Prostate gland (tissue), 2 donors: ENCODE measurements at regions not wholly inside any gene's neighbourhood (a gene's known extent, or its start where the extent isn't known, plus 50 kb on each side); places are given as distances from the start of the nearest gene placed in this dataset.

Experiments
- DNase-seq: peaks from one replicate; pipeline ENCODE4 v3.0.0-alpha.2; 2019; ENCODE audit warnings: low spot score
- H3K27ac ChIP-seq, 2 donors: fragments of 200-600 bp; sonication (generic); 2 replicates each; pipeline ENCODE4 v1.5.1; 2017 to 2019
- H3K27me3 ChIP-seq: fragments of 200-600 bp; sonication (generic); replicated peaks from 2 replicates; pipeline ENCODE4 v1.5.1; 2019; ENCODE audit not compliant: insufficient read depth
- H3K36me3 ChIP-seq, 2 donors: fragments of 200-600 bp; sonication (generic); 1 replicate in 1 of 2; 2 replicates in 1 of 2; pipeline versions ENCODE4 v1.5.1 to v1.8.1; 2017 to 2019
- H3K4me1 ChIP-seq: fragments of 200-600 bp; sonication (generic); replicated peaks from 2 replicates; pipeline ENCODE4 v1.5.1; 2019
- H3K4me3 ChIP-seq, 2 donors: fragments of 200-600 bp; sonication (generic); 2 replicates each; pipeline ENCODE4 v1.5.1; 2017 to 2019
- H3K9me3 ChIP-seq: fragments of 200-600 bp; sonication (generic); 2 replicates; pipeline ENCODE4 v1.5.1; 2017
- CTCF ChIP-seq, 4 experiments: fragments of 200-600 bp in 2 of 4; fragments of 450-650 bp in 2 of 4; sonication (generic) in 2 of 4; IDR thresholded peaks; 1 replicate in 3 of 4; 2 replicates in 1 of 4; pipeline ENCODE4 v1.5.1; 2016 to 2019; ENCODE audit warnings: antibody characterized with exemption in 4 of 4, mild to moderate bottlenecking in 2 of 4, moderate library complexity in 2 of 4
- POLR2A ChIP-seq: fragments of 450-650 bp; IDR thresholded peaks from one replicate; pipeline ENCODE4 v1.6.1; 2016; ENCODE audit warnings: antibody characterized with exemption, mild to moderate bottlenecking
- POLR2AphosphoS5 ChIP-seq: sonication (generic); formaldehyde crosslinking; IDR thresholded peaks from one replicate; pipeline ENCODE4 v1.6.1; 2017; ENCODE audit warnings: antibody characterized with exemption
- WGBS: methylation state at CpG from one replicate; pipeline ENCODE4 v1.1.5; 2018; 5-methylcytosine and 5-hydroxymethylcytosine counted together
- intact Hi-C: fragments of 100-400 bp; cut with DNase I; formaldehyde crosslinking; loops from one replicate; pipeline ENCODE4 v1.14.2; 2022

- Histone ChIP-seq H3K36me3 (no peaks in the 10 kb centered on the region), H3K27ac (no peak overlapping the region), H3K9me3 (no peaks in the 10 kb centered on the region), H3K4me3 (no peak overlapping the region), H3K4me1 (no peaks in the 10 kb centered on the region), H3K27me3 (no peaks in the 10 kb centered on the region)
- TF ChIP-seq POLR2A (no peak), POLR2AphosphoS5 (no peak), CTCF (IDR thresholded peaks at IDR 0.05) (no peak)
- DNase-seq, result no peak
- WGBS, result 95% methylated on average over 1 of the region's 1 CpG
- intact Hi-C loops, result no loop called here
These were observed 66.4 kb upstream of the DAB2 start for GRCh38 chr5:39491210-39491609.

- Histone ChIP-seq H3K4me1 (no peaks in the 10 kb centered on the region), H3K27ac (no peak overlapping the region), H3K4me3 (no peak overlapping the region), H3K9me3 (no peaks in the 10 kb centered on the region), H3K27me3 (no peaks in the 10 kb centered on the region), H3K36me3 (no peaks in the 10 kb centered on the region)
- no peak for DNase-seq
- 95% methylated on average over 1 of the region's 1 CpG for WGBS
- intact Hi-C loops, result no loop called here
- TF ChIP-seq POLR2A, result no peak
These were observed 64.5 kb upstream of the DAB2 start for GRCh38 chr5:39489263-39489662.

- Histone ChIP-seq H3K36me3 (no peaks in the 10 kb centered on the region), H3K27me3 (no peaks in the 10 kb centered on the region), H3K4me3 (no peak overlapping the region), H3K27ac (no peak overlapping the region), H3K9me3 (no peaks in the 10 kb centered on the region), H3K4me1 (no peaks in the 10 kb centered on the region)
- TF ChIP-seq POLR2A, result no peak
- TF ChIP-seq CTCF (IDR thresholded peaks at IDR 0.05), result no peak
- TF ChIP-seq POLR2AphosphoS5, result no peak
- intact Hi-C loops, result no loop called here
- whole genome bisulfite sequencing, result 88% methylated on average over 2 of the region's 2 CpGs
- DNase-seq, result no peak
These were observed 62.0 kb upstream of the DAB2 start for GRCh38 chr5:39486790-39487189.

- no peak for DNase-seq
- Histone ChIP-seq H3K27me3 (no peaks in the 10 kb centered on the region), H3K4me1 (no peaks in the 10 kb centered on the region), H3K9me3 (no peaks in the 10 kb centered on the region), H3K36me3 (no peaks in the 10 kb centered on the region), H3K27ac (no peak overlapping the region), H3K4me3 (no peak overlapping the region)
- WGBS, result 72% methylated on average over 1 of the region's 1 CpG
- TF ChIP-seq CTCF (IDR thresholded peaks at IDR 0.05) (no peak), POLR2AphosphoS5 (no peak), POLR2A (no peak)
- intact Hi-C loops, result no loop called here
These were observed 61.6 kb upstream of the DAB2 start for GRCh38 chr5:39486361-39486760.

GRCh38 chr5:39485079-39485478 is 60.3 kb upstream of the DAB2 start:
- no peak for DNase-seq
- H3K36me3 ChIP-seq, result no peaks in the 10 kb centered on the region
- no peak overlapping the region for H3K4me3 ChIP-seq
- no peaks in the 10 kb centered on the region for H3K9me3 ChIP-seq
- H3K27me3 ChIP-seq, result no peaks in the 10 kb centered on the region
- H3K27ac ChIP-seq, result no peak overlapping the region
- intact Hi-C loops, result no loop called here
- H3K4me1 ChIP-seq, result no peaks in the 10 kb centered on the region
- TF ChIP-seq POLR2AphosphoS5 (no peak), CTCF (IDR thresholded peaks at IDR 0.05) (no peak), POLR2A (no peak)
- 20% methylated on average over 2 of the region's 2 CpGs for WGBS
